IMR-90 (cell line): ENCODE measurements at regions not wholly inside any gene's neighbourhood (a gene's known extent, or its start where the extent isn't known, plus 50 kb on each side); places are given as distances from the start of the nearest gene placed in this dataset.

Experiments used
- BHLHE40 ChIP-seq: fragments of 150-350 bp; IDR thresholded peaks from 2 replicates; pipeline ENCODE4 v1.6.1; 2016; ENCODE audit warnings: mild to moderate bottlenecking, low read depth, low read length
- MAFK ChIP-seq: IDR thresholded peaks from 2 replicates; pipeline ENCODE4 v1.6.1; 2012; ENCODE audit warnings: low read depth, low read length, improper control_type of control experiment
- MAZ ChIP-seq: IDR thresholded peaks from 2 replicates; pipeline ENCODE4 v1.6.1; 2012; ENCODE audit warnings: low read depth, mild to moderate bottlenecking, low read length, improper control_type of control experiment, moderate library complexity, borderline replicate concordance
- POLR2A ChIP-seq: IDR thresholded peaks from 2 replicates; pipeline ENCODE4 v1.6.1; 2012; ENCODE audit warnings: mild to moderate bottlenecking, low read depth, low read length
- RAD21 ChIP-seq: IDR thresholded peaks from 2 replicates; pipeline ENCODE4 v1.6.1; 2012; ENCODE audit warnings: low read length, improper control_type of control experiment
- RCOR1 ChIP-seq: IDR thresholded peaks from 2 replicates; pipeline ENCODE4 v1.6.1; 2012; ENCODE audit warnings: mild to moderate bottlenecking, low read length, improper control_type of control experiment; ENCODE audit not compliant: insufficient replicate concordance
- RFX5 ChIP-seq: IDR thresholded peaks from 2 replicates; pipeline ENCODE4 v1.8.0; 2012; ENCODE audit warnings: low read depth, mild to moderate bottlenecking, low read length, moderate library complexity
- SMC3 ChIP-seq: fragments of 150-350 bp; IDR thresholded peaks from 2 replicates; pipeline ENCODE4 v1.6.1; 2016; ENCODE audit warnings: low read depth, mild to moderate bottlenecking, antibody characterized with exemption, low read length, moderate library complexity
- TF ChIP-seq, protein P1 (sequence below): conservative IDR thresholded peaks from 2 replicates; pipeline ENCODE4 v1.5.1; 2012; ENCODE audit warnings: mild to moderate bottlenecking, low read depth, low read length, improper control_type of control experiment

DNA sequence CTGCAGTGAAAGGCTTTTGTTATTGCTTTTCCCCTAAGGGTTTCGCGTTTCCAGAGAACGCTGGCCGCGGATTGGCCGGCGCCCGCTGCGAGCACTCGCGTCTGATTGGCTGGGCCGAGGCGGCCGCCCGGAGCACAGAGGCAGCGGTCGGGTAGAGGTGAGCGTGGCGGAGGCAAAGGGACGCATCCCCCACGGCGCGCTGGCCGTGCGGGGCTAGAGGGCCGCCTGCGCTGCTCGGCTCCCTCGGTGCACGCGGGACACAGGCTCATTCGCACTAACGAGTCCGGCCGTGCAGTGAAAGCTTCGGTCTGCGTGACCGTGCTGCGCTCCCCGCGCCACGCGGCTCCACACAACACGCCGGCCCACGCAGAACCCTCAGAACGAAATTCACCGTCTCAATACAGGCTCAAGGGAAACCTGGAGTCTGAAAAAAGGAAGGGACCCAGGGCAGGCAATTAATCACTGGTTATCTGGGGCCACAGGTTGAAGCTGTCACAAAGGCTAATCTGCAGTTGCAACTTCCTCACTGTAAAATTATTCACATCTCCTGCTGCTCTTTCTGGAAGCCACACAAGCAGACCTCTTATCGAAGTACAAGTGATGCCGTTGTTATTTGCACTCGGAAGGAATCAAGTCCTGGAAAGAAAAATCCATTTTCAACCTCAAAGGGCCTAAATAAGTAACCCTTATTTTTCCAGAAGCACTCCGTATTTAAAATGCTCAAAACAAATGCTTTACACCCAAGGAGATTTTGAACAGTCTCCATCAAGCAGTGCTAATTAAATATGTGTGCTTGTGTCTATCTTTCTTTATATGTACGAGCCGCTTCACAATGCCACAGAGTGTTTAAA, 94.6 kb downstream of the ZNF608 start:
- TF ChIP-seq, protein P1, sequence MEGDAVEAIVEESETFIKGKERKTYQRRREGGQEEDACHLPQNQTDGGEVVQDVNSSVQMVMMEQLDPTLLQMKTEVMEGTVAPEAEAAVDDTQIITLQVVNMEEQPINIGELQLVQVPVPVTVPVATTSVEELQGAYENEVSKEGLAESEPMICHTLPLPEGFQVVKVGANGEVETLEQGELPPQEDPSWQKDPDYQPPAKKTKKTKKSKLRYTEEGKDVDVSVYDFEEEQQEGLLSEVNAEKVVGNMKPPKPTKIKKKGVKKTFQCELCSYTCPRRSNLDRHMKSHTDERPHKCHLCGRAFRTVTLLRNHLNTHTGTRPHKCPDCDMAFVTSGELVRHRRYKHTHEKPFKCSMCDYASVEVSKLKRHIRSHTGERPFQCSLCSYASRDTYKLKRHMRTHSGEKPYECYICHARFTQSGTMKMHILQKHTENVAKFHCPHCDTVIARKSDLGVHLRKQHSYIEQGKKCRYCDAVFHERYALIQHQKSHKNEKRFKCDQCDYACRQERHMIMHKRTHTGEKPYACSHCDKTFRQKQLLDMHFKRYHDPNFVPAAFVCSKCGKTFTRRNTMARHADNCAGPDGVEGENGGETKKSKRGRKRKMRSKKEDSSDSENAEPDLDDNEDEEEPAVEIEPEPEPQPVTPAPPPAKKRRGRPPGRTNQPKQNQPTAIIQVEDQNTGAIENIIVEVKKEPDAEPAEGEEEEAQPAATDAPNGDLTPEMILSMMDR, result no peak
- TF ChIP-seq BHLHE40 (no peak), RCOR1 (no peak), MAZ (no peak), RAD21 (no peak), MAFK (no peak), POLR2A (peak; percentile 50; the same call in 1 of the 2 replicates), RFX5 (0 out of 2 replicates have a peak, but pooled peaks have one; percentile 24), SMC3 (no peak)
